ENCODE measurements at regions not wholly inside any gene's neighbourhood (a gene's known extent, or its start where the extent isn't known, plus 50 kb on each side); places are given as distances from the start of the nearest gene placed in this dataset.

- H4K8ac ChIP-seq (replicated peaks; ENCODE audit: insufficient read length, low read depth, low read length), result no peak overlapping the region
- no peaks in the 10 kb centered on the region for H3K79me2 ChIP-seq (ENCODE audit: insufficient read depth, low read length)
- H3K14ac ChIP-seq (ENCODE audit: insufficient read depth, low read length), result no peak overlapping the region
- no peak overlapping the region for H2AFZ ChIP-seq (ENCODE audit: low read length)
- H4K91ac ChIP-seq (ENCODE audit: insufficient read length, low read depth, low read length), result no peak overlapping the region
- no peak overlapping the region for H3K18ac ChIP-seq (ENCODE audit: insufficient read length, low read depth, low read length)
- no peak overlapping the region for H2BK20ac ChIP-seq (ENCODE audit: low read depth, low read length, poor library complexity, severe bottlenecking)
- Mint-ChIP-seq H3K36me3 (ENCODE audit: insufficient read depth in 1 of 3, low read depth in 3 of 3) (no peaks in the 10 kb centered on the region), H3K27ac (no peak overlapping the region; a peak in 1 of 7 replicates), H3K9me3 (no peaks in the 10 kb centered on the region), H3K27me3 (ENCODE audit: low read depth) (no peaks in the 10 kb centered on the region; the same call in 1 of the 2 replicates), H3K4me1 (peaks cover 48 to 51% of the 10 kb centered on the region in 2 experiments), H3K4me3 (no peak overlapping the region)
- H3K27me3 ChIP-seq (ENCODE audit: insufficient read depth, low read length), result no peaks in the 10 kb centered on the region
- no peak overlapping the region for H2BK120ac ChIP-seq (ENCODE audit: low read depth, low read length, poor library complexity, severe bottlenecking)
- TF ChIP-seq CTCF (conservative IDR thresholded peaks at IDR 0.05), result no peak
- H3K56ac ChIP-seq (ENCODE audit: insufficient read length, low read depth, low read length), result no peak overlapping the region
- H3K79me1 ChIP-seq (ENCODE audit: insufficient read depth, low read depth, low read length, poor library complexity, severe bottlenecking), result no peaks in the 10 kb centered on the region
- H3K9ac ChIP-seq (ENCODE audit: extremely low read depth, insufficient read length, low read length), result no peak overlapping the region
- H2BK5ac ChIP-seq (ENCODE audit: insufficient read length, low read length), result no peak overlapping the region
- no peak overlapping the region for H2BK12ac ChIP-seq (ENCODE audit: insufficient read length, low read depth, low read length)
- no peak overlapping the region for H3K4ac ChIP-seq (ENCODE audit: low read depth, low read length)
- H3K4me1 ChIP-seq (ENCODE audit: insufficient read depth, low read length), result peaks cover 8% of the 10 kb centered on the region; the same call in 1 of the 2 replicates
- H4K20me1 ChIP-seq (ENCODE audit: control insufficient read depth, insufficient read depth, insufficient read length), result no peaks in the 10 kb centered on the region
- H3K23me2 ChIP-seq (ENCODE audit: insufficient read length, low read depth, low read length, poor library complexity, severe bottlenecking), result no peaks in the 10 kb centered on the region
- no peak for DNase-seq
- H2BK15ac ChIP-seq (ENCODE audit: low read depth, low read length), result no peak overlapping the region
- no peak overlapping the region for H3K27ac ChIP-seq (ENCODE audit: insufficient read length, low read depth, low read length)
- no peak overlapping the region for H2AK5ac ChIP-seq (ENCODE audit: insufficient read length, low read length)
- no peak overlapping the region for H3K4me2 ChIP-seq (ENCODE audit: insufficient read depth, insufficient read length, low read length)
- H3K23ac ChIP-seq (ENCODE audit: insufficient read length, low read depth, low read length), result no peak overlapping the region
- no peak overlapping the region for H4K5ac ChIP-seq (ENCODE audit: insufficient read length, low read depth, low read length)
- H3T11ph ChIP-seq (ENCODE audit: low read length), result no peak overlapping the region
- H3K9me3 ChIP-seq (ENCODE audit: control insufficient read depth, low read depth, low read length), result no peaks in the 10 kb centered on the region
These were observed 77.1 kb downstream of the ZNF281 start for GRCh38 chr1:200332716-200333115.

All from H9 (cell line).